ENCODE measurements at regions not wholly inside any gene's neighbourhood (a gene's known extent, or its start where the extent isn't known, plus 50 kb on each side); places are given as distances from the start of the nearest gene placed in this dataset.

DNA sequence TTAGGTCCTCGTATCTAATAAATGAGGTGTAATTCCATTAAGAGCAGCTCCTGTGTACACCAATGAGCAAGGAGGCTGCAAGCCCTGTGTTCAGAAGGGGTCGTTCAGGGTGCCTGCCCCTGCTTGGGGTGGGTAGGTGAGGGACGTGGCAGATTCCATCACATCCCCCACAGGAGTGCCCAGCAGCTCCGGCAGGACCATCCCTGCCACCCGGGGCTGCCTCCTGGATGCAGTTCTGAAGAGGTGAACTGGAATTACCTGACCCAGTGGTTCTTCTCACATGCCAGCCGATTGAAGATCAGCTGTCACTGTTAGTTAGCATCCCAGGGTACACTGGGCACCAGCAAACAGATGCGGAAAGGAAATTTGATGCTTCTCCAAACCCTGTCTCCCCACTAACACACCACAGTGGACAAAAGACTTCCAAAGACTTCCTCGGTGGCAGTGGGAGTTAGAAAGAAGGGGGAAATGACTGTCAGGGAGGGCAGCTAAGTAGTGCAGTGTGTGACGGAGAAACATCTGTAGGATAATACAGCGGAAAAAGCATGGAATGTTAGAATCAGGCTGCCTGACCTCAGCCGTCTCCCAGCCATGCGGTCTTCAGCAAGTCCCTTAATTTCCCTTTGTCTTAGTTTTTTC, 313.6 kb upstream of the ZMIZ1 start:
- no peak for DNase-seq (ENCODE audit: low read depth in 2 of 2)

DNA sequence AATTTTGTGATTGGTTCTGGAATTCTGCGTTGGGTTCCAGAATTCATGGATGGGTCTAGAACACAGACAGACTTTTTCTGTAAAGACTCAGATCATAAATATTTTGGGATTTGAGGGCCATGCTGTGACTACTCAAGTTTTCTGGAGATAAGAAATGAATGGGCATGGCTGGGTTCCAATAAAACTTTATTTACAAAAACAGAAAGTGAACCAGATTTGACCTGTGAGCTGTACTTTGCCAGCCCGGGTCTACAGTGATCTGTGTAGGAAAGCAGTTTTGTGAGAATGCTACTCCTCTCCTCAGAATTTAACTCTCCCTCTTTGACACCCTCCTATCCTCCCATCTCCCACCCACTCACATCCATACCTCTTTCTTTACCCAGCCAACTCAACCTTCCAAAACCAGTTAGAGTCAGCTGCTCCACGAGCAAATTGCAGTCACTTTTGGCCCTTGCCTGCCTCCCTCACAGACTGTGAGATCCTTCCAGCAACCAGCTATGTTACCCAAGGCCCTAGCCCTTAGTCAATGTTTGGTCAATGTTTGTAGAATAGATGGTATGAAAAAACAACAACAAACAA, 312.8 kb upstream of the ZMIZ1 start:
- DNase-seq (ENCODE audit: low read depth in 2 of 2): no peak

DNA sequence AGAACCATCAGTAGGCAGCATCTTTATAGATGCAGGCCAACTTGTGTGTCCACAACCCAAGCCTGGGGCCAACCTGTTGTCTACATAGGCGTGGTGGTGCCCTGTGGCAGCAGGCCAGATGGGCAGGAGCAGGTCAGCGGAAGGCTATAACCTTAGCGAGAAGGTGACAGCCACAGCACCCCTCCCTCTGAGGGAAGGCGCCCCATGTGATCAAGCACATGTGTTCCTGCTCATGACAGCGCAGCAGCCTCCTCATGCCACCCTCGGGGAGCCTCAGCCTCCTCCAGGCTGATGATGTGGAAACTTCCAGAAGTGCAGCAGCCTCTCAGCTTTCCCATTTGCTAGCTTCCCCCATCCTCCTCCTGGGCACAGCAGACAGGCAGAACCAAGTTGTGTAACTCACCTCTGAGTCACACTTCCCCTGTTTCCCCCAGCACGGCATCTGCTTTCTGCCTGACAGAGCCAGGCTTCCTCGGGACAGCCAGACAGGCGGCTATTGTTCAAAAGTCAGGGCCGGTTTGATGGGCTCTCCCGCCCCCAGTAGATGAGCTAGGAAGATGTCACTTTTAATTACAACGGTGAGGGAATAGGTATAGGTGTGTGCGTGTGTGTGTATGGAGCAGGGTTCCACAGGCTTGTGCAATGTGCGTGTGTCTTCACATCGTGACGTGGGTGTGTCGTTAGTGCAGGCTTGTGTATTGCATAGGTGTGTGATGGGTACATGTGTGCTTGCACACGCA, 312.0 kb upstream of the ZMIZ1 start:
- no peak for DNase-seq (ENCODE audit: low read depth in 2 of 2)

DNA sequence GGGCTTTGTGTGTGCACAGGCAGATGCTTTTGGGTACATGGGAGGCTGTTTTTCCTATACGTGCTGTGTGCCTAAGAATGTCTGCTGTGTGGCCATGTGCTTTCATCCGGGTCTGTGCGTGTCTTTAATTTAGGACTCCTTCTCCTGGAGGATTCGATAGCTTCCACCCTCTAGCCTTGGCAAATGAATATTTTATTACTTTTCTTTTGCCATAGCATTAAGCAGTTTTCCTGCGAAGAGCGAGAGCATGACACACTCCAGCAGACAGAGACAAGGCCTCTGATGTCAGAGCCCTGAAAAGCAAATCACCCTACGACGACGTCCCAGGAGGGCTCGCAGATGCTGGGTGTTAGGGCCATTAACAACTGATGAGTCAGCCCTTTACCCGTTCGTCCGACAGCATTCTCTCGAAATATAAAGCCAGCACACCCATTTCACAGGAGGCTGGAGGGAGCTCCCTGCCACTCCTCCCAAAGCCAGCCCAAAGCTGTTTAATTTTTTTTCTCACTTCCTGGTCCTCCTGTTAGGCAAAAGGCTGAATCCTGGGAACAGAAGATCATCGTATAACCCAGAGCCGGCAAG, 311.3 kb upstream of the ZMIZ1 start:
- DNase-seq (ENCODE audit: low read depth in 2 of 2): no peak

DNA sequence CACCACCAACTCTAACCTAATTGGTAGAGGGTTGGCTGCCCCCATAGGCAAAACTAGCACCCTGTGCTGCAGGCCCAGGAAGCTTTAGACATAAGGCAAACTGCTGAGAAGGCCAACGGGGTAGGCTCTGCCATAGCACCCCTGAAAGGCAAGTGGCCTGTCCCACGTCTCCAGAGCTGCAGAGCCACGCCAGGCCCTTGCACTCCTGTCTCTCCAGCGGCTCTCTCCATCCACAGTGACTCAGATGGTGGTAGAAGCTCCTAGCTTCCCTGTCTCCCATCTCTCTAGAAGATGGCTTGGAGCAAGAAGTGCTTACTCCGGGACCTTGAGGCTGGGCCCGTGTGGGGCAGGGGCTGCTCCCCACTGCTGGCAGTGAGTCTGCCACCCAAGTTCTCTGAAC, 310.6 kb upstream of the ZMIZ1 start:
- no peak for DNase-seq (ENCODE audit: low read depth in 2 of 2)

DNA sequence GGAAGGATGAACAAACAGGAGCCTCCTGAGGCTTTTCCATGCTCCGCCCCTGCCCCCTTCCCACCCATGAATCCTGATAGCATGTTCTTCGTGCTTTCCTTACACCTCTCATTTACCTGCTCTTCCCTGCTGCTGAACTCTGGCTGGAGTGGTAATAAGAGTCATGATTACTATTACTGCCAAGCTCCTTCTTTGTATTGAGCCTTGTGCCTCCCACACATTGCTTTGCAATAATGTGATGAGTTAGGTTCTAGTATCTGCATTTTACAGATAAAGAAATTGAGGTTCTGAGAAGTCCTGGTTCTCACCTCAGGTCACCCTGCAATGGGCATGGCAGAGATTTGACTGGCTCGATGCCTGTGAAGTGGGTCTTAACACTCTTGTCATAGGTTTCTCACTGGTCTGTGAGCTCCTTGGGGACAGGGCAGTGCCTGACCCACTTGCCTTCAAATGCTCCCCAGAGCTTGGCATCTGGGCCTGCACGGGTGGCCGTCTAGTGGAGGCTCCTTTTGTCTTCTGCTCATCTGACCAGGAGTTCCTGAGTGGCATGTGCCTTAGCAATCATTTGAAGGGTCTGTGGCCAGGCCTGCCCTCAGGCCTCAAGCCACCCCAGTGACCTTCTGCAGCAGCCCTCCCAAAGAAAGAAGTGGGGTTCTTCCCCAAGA, 309.2 kb upstream of the ZMIZ1 start:
- DNase-seq (ENCODE audit: low read depth in 2 of 2): no peak

DNA sequence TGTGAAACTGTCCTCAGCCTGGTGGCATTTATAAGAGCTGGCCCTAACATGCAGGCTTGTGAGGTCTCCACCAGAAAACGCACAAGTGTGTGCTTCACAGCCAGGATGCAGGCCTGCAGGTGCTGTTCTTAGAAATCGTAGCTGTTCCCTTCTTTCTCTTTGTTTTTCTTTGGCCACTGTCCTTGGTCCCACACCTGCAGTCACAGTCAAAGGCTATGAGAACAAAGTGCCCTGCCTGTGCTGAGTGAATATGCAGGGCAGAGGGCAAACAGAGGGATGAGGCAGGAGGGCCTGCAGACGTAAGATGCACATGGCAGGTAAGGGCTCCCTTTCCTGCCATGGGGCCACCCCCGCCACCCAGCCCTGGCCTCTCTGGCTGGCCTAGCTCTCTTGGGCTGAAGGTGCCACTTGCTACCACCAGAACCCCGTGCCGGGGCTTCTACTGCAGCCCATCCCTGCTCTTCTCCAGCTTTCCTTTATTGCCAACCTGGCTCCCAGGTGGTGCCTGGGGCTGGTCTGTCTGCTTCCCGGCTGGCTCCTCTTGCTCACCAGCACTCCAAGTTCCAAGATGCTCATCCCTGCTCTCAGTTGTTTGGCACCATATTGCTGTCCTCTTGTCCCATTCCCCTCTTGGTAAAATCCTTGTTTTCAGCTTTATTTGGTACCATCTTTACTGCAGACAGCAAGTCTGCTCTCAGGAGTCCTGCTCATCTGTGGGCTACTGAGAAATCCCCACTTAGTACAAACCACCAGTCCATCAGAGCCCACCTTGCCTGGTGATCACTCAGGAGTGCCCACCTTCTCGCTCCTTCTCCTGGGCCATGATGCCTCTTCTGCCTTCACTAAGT, 308.1 kb upstream of the ZMIZ1 start:
- DNase-seq (ENCODE audit: low read depth in 2 of 2): no peak

DNA sequence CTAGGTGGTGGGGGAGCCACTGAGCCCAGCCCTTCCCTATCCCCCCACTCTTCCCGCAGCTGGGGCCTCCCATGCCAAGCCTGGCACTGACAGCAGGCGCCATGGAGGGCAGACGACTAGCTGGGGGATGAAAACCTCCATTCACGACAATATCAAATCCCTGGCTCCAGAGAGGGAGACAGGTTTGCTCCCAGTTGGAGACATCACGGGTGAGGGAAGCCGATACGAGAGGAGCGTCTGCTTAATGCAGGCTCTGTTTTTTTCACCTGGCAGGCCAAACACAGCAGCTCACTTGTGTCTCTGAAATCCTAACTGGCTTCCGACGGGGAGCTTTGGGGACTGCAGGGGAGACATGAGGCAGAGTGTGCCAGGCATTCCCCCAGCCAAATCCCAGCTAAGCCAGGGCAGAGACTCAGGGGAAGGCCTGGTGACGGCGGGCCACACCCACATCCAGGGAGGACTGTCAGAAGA, 307.4 kb upstream of the ZMIZ1 start:
- DNase-seq (ENCODE audit: low read depth in 2 of 2): no peak

DNA sequence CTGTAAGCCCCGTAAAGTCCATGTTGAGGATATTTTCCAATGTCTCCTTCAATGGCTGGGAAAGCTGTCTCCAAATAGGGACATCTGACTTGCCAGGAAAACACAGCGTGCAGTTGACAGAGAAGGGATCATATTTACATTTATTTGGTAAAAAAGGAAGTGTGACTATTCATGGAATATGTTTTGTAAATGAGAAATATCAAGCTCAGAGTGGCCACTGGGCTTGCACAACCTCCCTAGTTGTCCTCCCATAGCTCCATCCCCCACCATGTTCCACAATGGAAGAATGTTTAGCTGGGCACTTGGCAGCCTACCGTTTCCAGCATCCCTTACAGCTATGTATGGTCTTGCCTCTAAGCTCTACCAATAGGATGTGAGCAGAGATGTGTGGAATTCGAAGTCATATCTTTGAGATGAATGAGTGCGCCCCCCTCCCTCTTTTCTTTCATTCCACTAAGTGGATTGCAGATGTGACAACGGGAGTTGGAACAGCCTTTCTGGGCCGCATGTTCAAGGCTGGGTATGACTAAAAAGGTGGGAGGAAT, 306.6 kb upstream of the ZMIZ1 start:
- DNase-seq (ENCODE audit: low read depth in 2 of 2): no peak

DNA sequence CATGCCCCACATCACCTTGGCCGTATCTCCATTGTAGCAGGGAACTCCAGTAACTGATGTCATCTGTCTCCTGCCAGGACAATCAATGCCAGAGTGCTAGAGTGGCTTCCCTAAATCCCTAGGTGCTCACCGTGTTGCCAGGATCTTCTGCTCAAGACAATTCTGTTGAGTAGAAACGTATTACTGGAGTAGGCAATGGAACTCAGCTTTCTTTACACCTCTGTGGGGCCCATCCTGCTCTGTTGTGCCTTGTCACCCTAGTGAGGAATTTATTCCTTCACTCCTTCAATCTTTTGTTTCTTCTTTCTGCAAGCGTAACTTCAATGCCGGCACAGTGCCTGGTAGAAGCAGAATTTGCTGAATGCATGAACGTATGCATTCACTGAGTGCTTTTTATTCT, 305.5 kb upstream of the ZMIZ1 start:
- no peak for DNase-seq (ENCODE audit: low read depth in 2 of 2)

DNA sequence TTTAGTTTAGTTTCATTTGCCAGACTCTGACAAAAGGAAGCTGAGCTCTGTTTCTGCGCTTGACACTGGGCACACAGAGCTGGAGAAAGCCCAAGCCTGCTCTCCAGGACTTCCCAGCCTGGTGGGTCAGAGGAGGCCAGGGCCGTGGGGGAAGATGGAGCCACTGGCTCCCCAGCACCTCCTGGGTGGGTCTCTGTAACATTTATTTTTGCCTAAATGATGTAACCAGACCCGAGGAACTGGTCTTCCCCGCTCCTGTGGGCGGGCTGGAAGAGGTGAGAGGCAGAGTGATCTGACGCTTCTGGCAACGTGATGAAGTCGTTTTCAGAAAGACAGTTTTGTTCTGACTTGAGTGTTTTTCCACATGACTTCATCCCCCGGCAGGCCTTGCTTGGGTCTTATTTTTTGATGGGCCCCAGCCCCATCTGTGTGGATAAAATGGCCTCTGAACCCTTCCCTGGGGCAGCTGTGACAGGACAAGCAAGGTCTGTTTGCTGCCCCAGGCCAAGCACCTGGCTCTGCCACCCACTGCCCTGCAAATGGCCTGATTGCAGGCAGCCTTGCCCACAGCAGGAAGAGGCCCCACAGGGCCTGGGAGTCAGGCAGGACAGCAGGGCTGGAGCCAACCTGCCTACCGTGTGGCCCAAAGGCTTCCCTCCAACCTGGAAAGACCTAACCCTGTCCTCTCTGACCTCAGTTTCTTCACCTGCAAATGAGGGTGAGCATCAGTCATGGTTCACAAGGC, 304.9 kb upstream of the ZMIZ1 start:
- DNase-seq (ENCODE audit: low read depth in 2 of 2): no peak

DNA sequence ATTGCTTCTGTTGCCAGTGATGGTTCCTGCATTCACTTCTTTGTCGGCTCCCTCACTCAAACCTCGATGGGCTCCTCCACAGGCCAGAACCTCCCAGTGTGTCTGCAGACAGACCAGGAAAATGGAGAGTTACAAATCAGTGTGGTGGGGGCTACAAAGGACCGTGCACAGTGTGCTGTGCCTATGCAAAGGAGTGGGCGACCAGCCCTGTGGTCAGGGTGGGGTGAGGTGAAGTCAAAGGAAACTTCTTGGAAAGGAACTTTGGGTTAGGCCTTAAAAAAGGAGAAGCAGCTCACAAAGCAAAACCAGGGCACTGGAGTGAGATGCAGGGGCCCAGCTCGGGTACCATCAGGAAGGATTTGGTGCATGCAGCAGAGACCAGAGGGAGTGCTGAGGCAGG, 304.3 kb upstream of the ZMIZ1 start:
- DNase-seq (ENCODE audit: low read depth in 2 of 2): no peak

DNA sequence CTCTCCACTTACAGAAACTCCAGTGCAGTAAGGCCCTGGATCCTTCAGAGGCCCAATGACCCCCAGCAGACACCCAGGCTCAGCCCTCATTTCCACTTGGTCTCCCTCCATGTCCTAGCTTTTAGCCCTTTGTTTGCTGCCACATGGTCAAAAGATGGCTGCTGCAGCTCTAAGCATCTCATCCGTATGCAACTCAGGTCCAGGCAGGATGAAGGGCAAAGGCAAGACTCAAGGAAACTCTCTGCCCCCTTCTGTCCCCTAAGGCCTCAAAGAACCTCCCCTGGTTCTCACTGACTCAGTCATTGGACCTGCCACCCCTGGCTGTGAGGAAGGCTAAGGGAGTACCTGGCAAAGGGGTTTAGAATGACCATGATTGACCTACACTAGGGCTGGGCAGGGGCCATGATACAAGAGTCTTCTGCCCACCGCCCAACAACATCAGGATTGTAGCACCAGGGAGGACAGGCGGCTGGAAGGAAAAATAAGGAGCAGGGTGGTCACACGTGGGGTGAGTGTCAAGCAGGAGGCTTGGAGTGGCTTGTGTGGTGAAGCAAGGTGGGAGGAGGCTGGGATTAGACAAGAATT, 303.8 kb upstream of the ZMIZ1 start:
- no peak for DNase-seq (ENCODE audit: low read depth in 2 of 2)

DNA sequence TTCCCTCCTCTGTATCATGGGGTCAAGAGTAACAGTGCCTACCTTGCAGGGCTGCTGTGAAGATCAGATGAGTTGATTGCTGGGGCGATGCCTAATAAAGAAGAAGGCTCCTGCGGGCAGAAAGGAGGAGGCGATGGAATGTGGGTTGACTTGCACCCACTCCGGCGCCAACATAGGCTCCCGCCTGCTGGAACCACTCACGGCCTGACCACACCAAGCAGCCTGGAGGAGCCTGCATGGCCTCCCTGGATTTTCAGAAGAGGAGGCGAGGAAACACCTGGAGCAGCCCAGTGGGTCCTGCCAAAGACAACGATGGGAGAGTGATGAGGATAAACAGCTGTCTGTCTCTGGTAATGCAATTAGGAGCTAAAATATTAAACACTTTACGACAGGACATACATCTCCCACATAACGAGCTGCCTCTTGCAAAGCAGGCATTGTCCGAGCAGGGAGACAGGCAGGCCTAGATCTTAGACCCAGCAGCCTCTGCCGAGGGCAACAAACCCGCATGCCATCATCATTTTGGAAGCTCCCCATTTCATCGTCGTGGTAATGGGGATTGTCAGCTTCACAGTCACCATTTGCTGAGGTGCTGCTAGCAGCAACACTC, 302.9 kb upstream of the ZMIZ1 start:
- DNase-seq (ENCODE audit: low read depth in 2 of 2): no peak

DNA sequence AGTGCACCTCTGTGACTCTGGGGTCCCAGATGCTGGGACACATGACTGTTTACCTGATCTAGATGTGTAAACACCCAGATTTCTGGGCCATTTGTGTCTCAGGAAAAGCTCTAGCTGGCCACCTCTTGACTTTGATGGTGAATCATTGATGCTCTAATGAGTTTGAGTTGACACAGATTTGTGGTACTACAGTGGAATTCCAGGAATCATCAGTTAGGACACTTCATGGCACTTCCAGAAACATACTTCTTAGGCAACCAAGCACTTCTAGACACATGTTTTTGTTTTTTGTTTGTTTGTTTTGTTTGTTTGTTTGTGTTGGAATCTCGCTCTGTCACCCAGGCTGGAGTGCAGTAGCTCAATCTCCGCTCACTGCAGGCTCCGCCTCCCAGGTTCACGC, 302.2 kb upstream of the ZMIZ1 start:
- DNase-seq (ENCODE audit: low read depth in 2 of 2): no peak

DNA sequence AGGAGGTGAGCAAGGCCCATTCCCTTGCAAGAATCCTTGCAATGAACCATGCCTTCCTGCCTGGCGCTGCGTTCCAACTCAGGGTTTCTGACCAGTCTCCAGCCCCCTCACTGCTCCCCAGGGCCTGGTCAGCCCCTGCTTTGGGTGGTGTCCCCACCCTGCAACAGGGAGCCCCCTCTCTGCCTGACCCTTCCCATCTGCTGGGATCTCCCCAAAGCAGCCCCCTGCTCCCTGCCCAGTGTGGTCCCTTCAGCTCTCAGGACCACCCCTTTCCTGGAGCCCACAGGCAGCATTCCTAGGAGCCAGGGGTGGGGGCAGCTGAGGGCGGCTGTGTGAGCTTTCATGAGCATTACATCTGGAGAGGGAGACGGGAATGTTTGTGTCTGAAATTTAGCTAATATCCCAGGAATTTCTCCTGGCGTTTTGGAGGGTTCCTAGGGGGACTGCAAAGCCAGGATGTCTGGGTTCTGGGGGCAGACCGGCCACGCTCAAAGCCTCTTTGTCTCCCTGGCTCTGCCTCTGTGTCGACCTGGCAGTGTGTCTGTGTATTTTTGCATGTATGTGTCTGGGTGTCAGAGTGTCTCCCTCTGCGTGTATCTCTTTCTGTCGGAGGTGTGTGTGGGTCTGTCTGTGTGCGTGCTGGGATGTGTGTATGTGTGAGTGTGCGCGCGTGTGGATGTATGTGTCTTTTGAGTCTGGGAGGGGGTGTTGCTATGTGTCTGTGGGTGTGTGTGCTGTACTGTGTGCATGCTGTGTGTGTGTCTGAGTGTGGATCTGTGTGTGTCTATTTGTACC, 300.5 kb upstream of the ZMIZ1 start:
- DNase-seq (ENCODE audit: low read depth in 2 of 2): no peak

DNA sequence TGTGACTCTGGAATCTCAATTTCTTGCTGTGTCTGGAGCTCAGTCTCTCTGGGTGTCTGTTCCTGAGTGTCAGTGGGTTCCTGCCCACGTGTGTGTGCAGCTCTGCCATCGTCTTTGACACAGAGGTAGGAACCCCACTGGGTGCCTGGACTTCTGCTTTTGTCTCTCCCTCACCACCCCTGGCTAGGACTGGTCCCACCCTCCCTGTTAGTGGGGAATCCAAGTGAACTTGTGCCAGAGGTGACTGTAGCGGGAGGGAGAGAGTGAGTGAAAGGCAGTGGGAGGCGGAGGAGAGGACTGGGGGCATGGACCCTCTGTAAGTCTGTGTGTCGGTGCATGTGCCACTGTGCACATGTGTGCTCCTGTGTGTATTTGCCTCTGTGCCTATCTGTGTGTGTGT, 299.9 kb upstream of the ZMIZ1 start:
- no peak for DNase-seq (ENCODE audit: low read depth in 2 of 2)

DNA sequence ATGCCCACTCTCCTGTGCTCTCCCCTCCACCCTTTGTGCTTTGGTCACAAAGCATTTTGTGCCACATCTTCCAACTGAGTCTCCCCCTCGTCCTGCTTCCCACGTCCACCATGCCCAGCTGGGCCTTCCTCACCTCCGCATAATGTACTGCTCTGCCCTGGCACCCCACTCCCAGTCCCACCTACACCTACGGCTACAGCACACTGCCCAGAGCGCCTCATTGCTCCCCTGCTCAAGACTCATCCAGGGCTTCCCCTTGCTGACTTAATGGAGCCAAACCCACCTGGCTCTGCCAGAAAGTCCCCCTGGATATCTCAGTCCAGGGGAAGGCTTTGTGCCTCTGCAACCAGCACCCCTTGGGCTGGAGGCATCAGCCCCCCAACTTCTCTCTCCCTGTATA, 299.2 kb upstream of the ZMIZ1 start:
- no peak for DNase-seq (ENCODE audit: low read depth in 2 of 2)

Measured in stimulated activated CD8-positive, alpha-beta memory T cell treated with anti-CD3 and anti-CD28 coated beads, Interleukin-7, amount 100 ng/mL, for 1 hour (primary cell).